Colon (tissue), 2 donors: ENCODE measurements at regions not wholly inside any gene's neighbourhood (a gene's known extent, or its start where the extent isn't known, plus 50 kb on each side); places are given as distances from the start of the nearest gene placed in this dataset.

Source experiments
- FAIRE-seq: peaks from 2 replicates; lab custom pipeline; 2012; peaks lifted over from hg19 to GRCh38; lab: Jason Lieb, UNC
- donor health status: control.
- donor health status: control.

DNA sequence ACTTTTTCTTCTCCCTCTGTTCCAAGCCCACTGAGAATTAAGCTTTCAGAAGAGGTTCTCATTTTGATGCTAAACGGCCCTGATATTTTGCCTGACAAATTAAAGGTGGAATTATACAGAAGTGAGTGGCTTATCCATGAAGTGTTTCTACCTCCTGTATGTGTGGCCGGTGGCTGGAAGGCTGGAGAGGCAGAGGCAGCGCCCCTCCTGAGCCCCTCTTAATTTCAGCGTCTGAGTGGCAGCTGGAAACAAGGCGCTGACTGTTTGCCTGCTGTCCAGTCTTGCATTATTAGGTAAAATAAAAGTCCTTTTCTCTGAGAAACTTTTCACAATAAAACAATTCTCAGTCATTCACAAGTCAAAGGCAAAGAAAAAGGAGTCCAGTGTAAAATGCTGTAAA lies 685.7 kb downstream of the MCTP2 start:
- FAIRE-seq, result no peak

DNA sequence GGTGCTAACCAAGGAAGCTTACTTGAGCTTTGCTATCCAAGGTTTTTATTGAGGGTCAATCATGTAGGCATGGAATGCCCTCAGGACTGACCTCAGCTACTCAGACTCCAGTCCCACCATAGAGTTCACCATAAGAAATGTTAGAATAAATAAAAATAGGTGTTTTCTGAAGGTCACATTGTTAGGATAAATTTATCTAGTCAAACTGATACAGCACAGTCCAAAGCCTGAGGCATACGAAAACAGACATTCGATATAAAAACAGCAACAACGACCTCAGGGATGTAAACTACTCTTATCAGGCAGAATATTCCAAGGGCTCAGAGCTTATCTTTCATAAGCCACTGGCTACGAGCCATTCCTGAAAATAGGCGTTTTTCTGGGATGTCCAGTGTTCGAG lies 690.6 kb downstream of the MCTP2 start:
- FAIRE-seq, result no peak

DNA sequence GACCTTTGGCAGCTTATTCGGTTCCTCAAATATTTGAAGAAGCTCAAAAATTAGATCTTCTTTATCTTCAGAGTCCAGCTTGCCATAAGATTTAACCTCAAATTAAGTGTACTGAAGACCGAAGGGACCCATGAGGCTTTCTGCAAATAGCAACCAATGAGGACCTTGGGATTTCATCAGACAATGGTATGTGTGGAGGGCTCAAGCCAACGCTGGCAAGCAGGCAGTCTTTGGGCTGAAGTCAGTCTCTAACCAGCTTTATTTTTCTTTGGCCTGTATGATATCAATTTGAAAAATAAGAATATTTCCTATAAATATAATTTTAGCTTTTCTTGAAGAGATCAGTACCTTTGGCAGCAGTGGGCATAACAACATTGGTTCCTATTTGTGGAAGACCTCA lies 692.7 kb downstream of the MCTP2 start:
- FAIRE-seq, result no peak

DNA sequence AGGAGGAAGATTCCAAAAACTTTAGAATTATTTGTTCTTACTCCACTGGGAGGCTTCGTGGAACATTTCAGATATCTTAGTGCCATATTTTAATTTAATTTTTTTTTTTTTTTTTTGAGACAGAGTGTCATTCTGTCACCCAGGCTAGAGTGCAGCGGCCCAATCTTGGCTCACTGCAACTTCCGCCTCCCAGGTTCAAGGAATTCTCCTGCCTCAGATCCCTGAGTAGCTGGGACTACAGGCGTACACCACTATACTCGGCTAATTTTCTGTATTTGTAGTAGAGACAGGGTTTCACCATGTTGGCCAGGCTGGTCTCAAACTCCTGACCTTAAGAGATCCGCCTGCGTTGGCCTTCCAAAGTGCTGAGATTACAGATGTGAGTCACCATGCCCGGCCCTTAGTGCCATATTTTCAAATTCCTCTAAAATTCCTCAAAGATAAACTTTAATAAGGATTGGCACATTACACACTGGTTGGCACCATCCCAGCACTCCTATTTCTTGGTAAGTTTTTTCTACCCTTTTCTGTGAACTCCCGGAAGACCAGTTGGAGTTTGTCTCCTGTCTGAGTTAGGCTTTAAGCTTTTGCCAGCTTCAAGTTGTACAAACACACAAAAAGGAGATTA lies 693.7 kb downstream of the MCTP2 start:
- FAIRE-seq, result no peak

DNA sequence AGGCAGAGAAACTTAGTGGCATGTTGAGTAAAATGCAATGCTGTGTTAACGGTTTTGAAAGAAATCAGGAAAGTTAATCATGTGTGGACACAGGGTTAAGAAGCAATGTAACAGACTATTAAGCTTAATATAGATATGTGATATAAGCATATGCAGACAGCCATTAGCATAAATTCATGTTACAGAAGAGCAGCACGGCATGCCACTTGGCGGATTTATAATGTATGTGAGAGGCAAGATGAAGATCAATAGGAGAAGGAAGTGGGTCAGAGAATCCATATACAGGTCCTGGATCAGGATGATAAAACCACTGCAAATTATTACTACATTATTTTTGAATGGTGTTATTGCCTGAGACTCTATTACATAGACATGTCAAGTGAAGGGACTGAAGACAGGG lies 694.3 kb downstream of the MCTP2 start:
- FAIRE-seq, result no peak

DNA sequence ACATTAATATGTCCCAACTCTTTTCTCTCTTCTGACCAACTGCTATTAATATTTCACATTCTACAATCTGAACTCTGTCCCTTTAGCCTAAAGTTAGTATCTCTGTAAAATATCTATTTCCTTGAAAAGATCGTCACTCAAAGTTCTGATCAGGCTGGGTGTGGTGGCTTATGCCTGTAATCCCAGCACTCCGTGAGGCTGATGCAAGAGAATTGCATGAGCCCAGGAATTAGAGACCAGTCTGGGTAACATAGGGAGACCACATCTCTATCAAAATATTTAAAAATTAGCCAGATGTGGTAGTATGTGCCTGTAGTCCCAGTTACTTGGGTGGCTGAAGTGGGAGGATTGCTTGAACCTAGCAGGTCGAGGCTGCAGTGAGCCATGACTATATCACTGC lies 695.6 kb downstream of the MCTP2 start:
- no peak for FAIRE-seq

DNA sequence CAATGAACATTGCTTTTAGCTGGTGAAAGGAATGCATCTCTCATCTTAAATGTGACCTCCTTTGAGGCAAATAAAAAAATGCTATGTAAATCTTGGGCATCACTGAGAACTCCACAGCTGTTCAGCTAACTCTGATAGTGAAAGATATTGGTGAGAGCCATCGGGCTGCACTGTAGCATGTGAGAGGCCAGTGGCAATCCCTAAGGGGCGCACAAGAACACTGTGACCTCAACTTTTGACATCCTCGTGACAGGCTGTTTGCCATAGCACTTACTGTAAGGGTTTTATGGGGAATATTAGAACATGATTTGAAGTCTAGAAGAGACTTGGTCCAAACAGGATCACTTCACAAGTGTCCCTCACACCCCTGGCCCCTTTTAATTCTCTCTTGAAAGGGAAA lies 697.9 kb downstream of the MCTP2 start:
- no peak for FAIRE-seq

DNA sequence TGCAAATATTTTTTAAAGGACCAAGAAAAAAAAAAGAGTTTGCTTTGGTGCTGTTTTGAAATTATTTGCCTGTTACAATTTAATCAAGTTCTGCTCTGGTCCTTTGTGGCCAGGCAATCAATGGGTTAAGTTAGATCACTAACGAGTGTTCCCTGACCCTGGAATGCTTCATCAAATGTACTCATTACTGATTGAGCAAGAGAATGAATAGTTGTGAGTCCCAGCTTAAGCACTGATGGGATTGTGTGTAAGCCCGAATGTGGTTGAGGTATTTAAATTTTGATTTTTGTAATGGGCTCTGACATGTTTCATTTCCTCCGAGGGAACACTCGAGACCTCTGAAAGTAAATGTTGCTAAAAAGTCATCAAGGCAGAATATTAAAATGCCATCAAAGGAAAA lies 699.1 kb downstream of the MCTP2 start:
- FAIRE-seq, result no peak

DNA sequence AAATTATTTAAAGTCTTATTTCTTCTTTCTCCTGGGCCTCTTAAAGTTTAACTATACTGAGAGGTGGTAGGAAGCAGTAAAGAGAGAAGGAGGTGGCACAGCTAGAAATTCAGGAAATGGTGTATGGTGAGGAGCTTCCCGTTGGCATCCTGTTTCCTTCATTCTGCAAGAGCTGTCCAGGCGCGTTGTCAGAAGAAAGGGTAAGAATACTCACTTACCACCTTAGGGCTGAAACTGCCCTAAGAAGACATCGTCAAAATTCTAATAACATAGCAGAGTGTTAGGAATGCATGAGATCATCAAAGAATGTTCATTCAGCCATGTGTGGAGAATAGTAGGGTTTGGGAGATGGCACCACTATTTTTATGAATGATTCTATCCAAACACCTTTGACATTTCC lies 699.6 kb downstream of the MCTP2 start:
- no peak for FAIRE-seq

DNA sequence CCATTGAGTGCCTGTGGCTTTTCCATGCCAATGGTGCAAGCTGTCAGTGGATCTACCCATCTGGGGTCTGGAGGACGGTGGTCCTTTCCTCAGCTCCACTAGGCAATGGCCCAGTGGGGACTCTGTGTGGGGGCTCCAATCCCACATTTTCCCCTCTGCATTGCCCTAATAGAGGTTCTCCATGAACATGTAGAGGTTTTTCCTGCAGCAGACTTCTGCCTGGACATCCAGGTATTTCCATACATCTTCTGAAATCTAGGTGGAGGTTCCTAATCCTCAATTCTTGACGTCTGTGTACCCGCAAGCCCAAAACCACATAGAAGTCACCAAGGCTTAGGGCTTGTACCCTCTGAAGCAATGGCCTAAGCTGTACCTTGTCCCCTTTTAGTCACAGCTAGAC lies 703.1 kb downstream of the MCTP2 start:
- FAIRE-seq, result no peak

DNA sequence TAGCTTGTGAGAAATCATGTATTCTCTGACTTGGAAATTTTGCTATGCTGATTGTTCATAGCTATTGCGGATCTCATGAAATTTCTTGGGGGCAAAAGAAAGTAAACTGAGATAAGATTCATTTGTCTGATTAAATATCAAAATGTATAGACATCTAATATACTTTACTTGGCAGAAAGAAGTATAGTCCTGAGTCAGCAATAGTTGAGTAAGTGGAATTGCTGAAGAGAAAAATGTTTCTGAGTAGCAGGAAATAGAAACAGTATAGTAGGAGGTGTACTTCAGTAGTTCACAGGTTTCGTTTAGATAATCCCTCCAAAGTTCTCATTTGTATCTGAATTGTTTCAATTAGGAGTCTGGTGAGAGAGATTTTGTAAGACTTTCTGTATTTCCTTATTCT lies 705.9 kb downstream of the MCTP2 start:
- no peak for FAIRE-seq

DNA sequence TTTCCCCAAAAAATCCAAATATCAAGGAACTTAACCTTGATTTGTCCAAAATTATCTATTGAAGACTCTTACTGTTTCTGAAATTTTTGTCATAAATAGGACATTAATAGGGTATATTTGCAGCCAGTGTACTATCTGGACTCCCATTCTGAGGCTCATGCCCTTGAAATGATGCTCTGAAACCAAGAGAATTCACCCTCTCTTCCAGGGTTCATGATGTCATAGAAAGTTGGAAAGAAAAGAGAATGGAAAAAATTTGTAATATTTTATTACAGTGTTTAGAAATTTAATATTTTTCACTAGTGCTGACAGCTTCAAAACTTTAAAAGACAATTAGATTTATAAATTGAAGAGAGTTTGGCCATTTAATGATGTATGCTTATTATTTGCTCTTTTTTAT lies 712.5 kb downstream of the MCTP2 start:
- FAIRE-seq, result no peak

DNA sequence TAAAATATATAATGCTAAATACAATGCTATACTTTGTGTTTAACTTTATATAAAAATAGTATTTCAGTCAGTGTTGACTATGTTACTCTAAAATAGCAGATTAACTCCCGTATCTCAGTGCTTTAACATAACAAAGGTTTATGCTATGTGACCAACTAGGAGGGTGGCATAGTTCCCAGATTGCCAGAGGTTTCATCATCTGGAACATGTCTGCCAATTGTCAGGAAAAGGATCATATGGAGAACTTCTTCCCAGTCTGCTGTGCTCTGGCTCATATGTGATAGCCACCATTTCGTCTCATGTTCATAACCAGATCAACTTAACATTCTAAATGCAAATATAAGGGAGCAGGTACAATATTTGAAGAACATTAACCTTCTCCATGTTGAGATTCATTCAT lies 720.2 kb downstream of the MCTP2 start:
- no peak for FAIRE-seq

DNA sequence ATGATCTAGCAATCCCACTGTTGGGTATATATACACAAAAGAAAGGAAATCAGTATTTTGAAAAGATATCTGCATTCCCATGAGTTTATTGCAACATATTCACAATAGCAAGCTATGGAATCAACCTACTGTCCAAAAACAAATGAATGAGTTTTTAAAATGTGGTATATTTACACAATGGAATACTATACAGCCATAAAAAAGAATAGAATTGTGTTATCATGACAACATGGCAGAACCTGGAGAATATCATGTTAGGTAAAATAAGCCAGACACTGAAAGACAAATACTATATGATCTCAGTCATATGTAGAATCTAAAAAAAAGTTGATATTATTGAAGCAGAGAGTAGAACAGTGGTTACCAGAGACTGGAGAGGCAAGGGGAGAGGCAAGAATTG lies 732.6 kb downstream of the MCTP2 start:
- no peak for FAIRE-seq

DNA sequence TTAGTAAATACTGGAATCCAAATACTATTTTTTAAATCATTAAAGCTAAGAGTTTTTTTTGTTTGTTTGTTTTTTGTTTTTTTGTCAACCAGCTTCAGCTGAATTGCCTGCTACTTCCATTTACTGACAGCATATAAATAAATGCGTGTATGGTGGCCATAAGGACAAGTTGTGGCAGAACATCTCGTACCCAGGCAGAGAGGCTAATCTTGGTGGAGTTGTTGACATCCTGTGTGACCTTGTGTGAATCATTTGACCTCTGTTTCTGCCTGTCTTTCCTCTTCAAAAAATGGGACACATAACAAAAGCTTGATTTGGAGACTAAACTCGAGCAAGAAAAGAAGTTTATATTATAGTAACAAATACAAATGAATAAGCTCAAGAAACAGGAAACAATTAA lies 734.2 kb downstream of the MCTP2 start:
- no peak for FAIRE-seq

DNA sequence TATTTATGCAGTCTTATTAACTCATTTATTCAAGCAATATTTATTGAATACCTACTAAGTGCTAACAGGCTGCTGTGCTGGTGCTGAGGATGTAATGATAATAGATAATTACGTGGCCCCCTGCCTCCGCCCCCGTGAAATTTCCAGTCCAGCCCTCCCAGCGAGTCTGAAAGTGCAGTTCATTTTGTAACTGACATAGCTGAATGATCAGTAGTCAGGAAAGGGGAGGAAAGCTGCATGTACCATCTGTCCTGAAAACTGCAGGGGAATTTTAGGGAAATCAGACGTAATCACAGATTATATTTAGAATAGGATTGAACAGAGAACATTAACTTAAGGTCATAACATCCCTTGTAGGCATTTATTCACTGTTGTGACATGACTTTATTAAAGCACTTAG lies 736.8 kb downstream of the MCTP2 start:
- no peak for FAIRE-seq

DNA sequence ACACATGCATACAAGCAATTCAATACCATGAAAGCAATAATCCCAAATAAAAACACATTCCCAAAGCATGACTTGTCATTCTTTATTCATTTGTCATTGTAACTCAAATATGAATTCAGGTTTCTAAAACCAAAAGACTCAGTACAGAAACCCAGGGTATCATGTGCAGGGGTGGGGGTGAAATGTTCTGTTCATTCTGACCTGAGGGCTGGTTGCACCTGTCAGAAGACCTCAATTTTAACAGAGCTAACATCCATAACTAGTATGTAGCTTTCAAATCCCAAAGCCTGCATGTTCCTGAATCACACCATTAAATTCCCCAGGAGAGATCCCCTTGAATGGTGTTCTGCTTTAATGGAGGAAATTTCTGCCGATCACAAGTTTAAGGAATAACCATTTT lies 738.7 kb downstream of the MCTP2 start:
- no peak for FAIRE-seq

DNA sequence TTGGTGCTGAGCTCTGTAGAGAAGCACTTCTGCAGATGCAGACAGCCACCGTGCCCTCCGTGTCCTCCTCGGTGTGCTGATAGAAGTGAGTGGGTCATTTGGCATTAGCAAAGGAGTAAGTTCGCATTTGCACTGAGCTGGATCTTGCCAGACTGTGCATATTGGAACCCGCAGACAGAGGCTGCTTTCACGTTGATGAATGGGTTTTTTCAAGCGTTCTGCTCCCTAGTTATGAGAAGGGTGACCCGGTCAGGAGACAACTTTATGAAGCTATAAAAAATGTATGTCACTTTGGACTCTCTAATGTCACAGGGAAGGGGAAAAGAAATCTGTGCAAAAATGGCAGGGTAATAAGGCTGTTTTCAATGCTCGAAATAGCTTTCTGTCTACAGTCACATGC lies 739.4 kb downstream of the MCTP2 start:
- no peak for FAIRE-seq

DNA sequence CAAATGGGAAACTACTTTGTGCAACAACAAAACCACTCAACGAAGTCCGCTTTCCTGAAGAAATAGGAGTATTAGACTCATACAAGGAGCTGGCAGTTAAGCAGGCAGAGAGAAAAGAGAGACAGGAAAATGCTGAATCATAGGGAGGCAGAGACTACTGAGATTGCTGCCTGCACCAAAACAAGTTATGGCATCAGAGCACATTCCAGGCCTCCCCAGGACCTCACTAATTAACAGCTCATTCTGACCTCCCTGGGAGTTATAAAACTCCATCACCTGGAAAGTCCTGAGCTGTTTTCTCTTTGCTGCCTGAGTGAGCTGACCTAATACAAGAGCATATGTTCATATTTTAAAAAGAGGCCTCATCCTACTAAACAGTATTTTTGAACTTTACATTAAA lies 741.0 kb downstream of the MCTP2 start:
- FAIRE-seq, result no peak

DNA sequence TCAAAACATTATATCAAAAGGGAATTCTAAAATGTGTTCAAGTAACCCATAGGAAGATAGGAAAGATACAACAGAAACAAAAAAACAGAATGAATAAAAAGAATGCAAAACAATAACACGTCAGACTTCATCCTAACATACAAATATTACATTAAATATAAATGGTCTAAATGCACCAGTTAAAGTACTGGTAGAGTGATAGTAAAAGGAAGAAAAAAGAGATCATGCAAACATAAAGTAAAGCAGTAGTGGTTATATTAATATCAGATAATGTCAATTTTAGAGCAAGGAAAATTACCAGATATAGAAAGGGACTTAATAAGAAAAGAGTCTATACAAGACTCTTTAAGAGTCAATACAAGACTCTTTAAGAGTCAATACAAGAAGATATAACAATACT lies 755.7 kb downstream of the MCTP2 start:
- FAIRE-seq, result no peak

DNA sequence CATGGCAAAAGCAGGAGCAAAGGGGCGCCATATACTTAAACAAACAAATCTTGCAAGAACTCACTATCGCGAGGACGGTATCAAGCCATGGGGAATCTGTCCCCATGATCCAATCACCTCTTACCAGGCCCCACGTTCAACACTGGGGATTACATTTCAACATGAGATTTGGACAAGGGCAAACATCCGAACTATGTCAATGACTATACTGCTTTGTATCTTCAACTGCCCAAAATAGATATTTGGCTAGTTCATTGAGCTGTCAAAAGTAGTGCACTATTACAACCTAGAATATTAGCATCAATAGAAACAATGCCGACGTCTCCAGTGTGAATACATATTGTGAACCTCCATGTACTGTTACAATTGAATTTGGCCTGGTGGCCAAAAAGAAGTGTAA lies 760.4 kb downstream of the MCTP2 start:
- FAIRE-seq, result no peak

DNA sequence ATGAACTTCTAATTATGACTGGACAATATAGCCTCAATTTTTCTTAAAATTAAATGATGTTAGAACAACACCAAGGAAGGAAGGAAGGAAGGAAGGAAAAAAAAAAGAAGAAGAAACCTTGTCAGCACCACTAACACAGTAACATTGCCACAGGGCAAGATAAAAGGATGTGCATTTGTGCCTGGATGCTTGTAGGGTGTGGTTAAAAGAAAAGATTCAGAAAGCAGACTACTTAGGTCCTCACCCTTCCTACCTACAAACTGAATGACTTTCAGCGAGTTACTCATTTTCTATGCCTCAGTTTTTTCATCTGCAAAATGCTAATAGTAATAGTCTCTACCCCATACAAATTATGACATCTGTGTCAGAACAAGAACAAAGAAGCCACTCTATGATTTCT lies 778.3 kb downstream of the MCTP2 start:
- FAIRE-seq, result no peak

DNA sequence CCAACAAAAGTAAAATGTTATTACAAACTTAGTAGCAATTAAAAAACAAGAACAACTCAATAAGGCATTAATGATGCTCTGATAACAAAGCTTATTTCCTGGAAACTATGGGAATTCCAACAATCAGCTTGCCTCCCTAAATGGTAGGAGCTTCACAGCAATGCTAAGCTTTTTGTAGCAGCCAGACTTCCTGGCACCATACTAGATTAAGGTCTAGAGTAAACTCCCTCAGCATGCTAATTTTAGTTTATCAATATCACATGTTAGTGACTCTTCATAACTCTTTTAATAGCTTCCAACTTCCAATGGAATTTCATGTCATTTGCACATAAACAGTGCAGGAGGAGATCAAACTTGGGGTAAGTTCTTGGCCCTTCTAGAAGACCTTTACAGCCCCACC lies 782.0 kb downstream of the MCTP2 start:
- no peak for FAIRE-seq

DNA sequence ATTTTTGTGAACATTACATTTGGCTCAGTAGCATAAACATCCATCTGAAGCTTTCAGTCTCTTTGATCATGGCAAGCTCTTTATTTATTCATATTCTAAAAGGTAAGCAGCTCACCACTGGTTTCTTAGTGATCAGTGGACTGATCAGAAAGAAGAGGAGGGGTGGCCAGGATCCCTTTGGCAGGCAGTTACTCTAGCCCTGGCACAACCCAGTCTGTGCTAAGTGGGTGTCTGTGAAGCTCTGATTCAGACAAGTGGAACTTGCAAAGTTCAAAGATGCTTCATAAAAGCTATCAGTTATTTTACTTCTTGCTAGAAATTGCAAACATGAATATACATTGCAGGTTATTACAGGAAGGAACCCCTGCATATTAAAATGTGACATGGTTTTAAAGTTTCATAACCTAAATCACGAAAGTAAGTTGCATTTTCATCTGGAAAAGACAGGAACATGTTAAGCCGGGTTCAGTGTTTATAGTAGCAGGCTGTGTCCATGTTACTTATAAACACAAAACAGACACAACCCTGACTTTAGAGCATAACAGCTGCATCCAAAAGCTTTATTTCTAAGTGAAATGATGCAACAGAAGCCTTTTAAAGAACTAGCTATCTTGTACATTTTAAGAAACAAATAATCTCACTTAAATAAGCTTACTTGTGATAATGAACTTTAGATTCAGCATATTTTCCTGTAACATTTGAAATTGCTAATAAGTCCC lies 785.3 kb downstream of the MCTP2 start:
- no peak for FAIRE-seq
